ENCODE measurements at regions not wholly inside any gene's neighbourhood (a gene's known extent, or its start where the extent isn't known, plus 50 kb on each side); places are given as distances from the start of the nearest gene placed in this dataset.

GRCh38 chr11:110857892-110858546 lies 145.8 kb upstream of the ARHGAP20 start:
- TF ChIP-seq POLR2AphosphoS5 (IDR thresholded peaks at IDR 0.05) (no peak), EP300 (IDR thresholded peaks at IDR 0.05) (no peak), CTCF (IDR thresholded peaks at IDR 0.05) (no peak), POLR2A (IDR thresholded peaks at IDR 0.05) (no peak)

Data from upper lobe of left lung (tissue), 4 donors.